ENCODE measurements at regions not wholly inside any gene's neighbourhood (a gene's known extent, or its start where the extent isn't known, plus 50 kb on each side); places are given as distances from the start of the nearest gene placed in this dataset.

DNA sequence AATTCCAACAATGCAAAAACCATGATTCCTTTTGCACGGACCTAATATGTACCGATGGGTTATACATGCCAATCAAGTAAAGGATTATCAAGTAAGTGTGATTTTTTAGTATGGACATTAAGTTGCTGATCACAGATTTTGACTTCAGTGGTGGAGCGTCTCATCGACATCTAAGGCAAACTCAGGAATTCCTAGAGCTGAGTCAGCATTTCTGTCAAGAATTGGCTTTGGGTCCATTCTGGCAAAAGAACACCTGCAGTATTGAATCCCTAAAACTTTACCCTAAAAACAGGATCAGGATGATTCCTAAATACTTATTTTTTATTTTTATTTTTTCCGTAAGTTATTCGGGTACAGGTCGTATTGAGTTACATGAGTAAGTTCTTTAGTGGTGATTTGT is 83.6 kb downstream of the HPGD start:
- H3K27ac ChIP-seq: no peak overlapping the region
- DNase-seq (ENCODE audit: low spot score): no peak
- ChIA-PET CTCF (interaction anchor here (0.5 kb wide), 1 partner anchor 53 kb away, joined by 4 read pairs; no protein-coding TSS in a partner anchor), POLR2A (ENCODE audit: low non-redundant PET) (no interaction called here)
- TF ChIP-seq, protein P1, sequence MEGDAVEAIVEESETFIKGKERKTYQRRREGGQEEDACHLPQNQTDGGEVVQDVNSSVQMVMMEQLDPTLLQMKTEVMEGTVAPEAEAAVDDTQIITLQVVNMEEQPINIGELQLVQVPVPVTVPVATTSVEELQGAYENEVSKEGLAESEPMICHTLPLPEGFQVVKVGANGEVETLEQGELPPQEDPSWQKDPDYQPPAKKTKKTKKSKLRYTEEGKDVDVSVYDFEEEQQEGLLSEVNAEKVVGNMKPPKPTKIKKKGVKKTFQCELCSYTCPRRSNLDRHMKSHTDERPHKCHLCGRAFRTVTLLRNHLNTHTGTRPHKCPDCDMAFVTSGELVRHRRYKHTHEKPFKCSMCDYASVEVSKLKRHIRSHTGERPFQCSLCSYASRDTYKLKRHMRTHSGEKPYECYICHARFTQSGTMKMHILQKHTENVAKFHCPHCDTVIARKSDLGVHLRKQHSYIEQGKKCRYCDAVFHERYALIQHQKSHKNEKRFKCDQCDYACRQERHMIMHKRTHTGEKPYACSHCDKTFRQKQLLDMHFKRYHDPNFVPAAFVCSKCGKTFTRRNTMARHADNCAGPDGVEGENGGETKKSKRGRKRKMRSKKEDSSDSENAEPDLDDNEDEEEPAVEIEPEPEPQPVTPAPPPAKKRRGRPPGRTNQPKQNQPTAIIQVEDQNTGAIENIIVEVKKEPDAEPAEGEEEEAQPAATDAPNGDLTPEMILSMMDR (conservative IDR thresholded peaks at IDR 0.05; ENCODE audit: low read depth): no peak

DNA sequence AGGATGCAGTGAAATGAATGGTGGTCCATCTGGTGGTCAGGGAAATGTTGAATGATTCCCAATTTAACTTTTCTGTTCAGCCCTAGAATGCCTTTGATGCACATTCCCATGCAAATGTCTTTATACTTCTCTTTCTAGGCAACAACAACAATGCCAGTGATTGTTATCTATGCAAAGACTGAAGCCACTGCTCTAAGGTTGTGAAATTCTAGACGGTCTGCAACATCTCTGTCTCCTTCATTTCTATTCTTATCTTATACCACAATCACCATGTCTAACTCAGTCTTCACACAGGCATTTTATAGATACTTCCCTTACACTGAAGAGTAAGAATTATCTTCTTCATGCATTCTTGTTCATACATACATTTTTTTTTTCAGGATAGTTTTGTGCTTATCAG is 84.5 kb downstream of the HPGD start:
- no peak for DNase-seq (ENCODE audit: low spot score)
- no peak overlapping the region for H3K27ac ChIP-seq
- CTCF ChIA-PET: interaction anchor here (0.6 kb wide), 1 partner anchor 15 kb away, joined by 4 read pairs; no protein-coding TSS in a partner anchor
- POLR2A ChIA-PET (ENCODE audit: low non-redundant PET): no interaction called here
- TF ChIP-seq, protein P1 (conservative IDR thresholded peaks at IDR 0.05; ENCODE audit: low read depth): no peak

DNA sequence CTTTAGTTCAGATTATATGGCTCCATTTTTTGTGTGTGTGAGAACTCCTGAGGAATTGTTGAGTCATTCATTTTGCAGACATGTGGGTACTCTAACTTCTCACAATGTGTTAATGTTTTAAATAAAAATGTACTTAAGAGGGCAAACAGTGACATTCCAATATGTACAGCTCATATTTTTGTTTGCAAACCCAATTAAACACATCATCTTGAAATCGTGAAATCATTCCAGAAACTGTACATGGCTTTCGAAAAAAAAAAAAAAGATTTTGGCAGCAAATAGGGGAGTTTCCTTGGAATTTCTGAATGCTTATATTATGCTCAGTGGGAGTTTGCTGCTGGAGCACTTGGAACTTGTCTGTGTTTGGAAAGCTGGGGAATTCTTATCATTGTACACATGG is 85.0 kb downstream of the HPGD start:
- POLR2A ChIA-PET (ENCODE audit: low non-redundant PET): no interaction called here
- TF ChIP-seq, protein P1 (conservative IDR thresholded peaks at IDR 0.05; ENCODE audit: low read depth): no peak

GRCh38 chr4:174436377-174436776 is 85.9 kb downstream of the HPGD start:
- POLR2A ChIA-PET (ENCODE audit: low non-redundant PET): no interaction called here
- CTCF ChIA-PET: no interaction called here
- no peak for DNase-seq (ENCODE audit: low spot score)
- TF ChIP-seq, protein P1 (conservative IDR thresholded peaks at IDR 0.05; ENCODE audit: low read depth): no peak
- H3K27ac ChIP-seq: no peak overlapping the region

More for the DNA sequence above, 85.0 kb downstream of the HPGD start:
- no peak overlapping the region for H3K27ac ChIP-seq
- peak; percentile 41 for DNase-seq (ENCODE audit: low spot score)
- CTCF ChIA-PET: interaction anchor here (0.6 kb wide), 1 partner anchor 16 kb away, joined by 4 read pairs; no protein-coding TSS in a partner anchor

- TF ChIP-seq, protein P1 (conservative IDR thresholded peaks at IDR 0.05; ENCODE audit: low read depth): no peak
- ChIA-PET POLR2A (ENCODE audit: low non-redundant PET) (no interaction called here), CTCF (no interaction called here)
- no peak overlapping the region for H3K27ac ChIP-seq
- DNase-seq (ENCODE audit: low spot score): no peak
Observed at GRCh38 chr4:174435974-174436373, 86.3 kb downstream of the HPGD start.

DNA sequence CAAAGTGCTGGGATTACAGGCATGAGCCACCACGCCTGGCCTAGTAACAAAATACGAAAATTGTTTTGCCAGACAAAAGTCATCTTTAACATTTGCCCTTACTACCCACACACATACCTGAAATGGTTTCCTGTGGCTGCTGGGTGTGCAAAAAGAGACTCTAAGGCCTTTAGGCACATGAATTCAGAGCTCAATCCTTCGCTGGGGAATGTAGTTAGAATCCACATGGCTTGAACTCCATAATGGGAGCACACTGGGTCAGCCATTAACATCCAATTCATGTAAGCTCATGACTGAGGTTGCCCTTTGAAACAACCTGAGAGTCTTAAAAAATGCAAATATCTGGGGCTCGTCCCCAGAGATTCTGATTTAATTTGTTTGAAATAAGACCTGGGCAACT is 87.8 kb downstream of the HPGD start:
- H3K27ac ChIP-seq: no peak overlapping the region
- CTCF ChIA-PET: no interaction called here
- TF ChIP-seq, protein P1 (conservative IDR thresholded peaks at IDR 0.05; ENCODE audit: low read depth): no peak
- no peak for DNase-seq (ENCODE audit: low spot score)
- POLR2A ChIA-PET (ENCODE audit: low non-redundant PET): no interaction called here

DNA sequence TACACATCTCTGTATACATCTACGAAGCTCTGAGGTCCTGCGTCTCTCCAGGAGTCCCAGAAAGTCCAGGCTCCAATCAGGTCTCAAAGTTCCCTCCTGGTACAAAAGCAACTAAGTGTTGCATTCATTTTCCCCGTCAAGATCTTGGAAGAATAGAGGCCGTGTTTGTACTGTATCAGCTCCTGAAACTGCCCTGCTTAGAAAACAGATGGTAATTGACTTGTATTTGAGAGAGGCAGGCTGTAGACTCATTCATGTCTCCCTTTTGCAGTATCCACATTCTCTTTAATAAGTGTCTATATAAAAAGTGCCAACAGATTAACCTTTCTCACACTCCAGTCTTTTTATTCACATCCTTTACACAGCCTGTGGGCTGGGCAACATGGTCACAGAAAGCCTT is 91.7 kb downstream of the HPGD start:
- ChIA-PET CTCF (no interaction called here), POLR2A (ENCODE audit: low non-redundant PET) (no interaction called here)
- DNase-seq (ENCODE audit: low spot score): no peak

More for the DNA sequence above, 91.7 kb downstream of the HPGD start:
- no peak overlapping the region for H3K27ac ChIP-seq
- TF ChIP-seq, protein P1 (conservative IDR thresholded peaks at IDR 0.05; ENCODE audit: low read depth): no peak
